ENCODE measurements at regions not wholly inside any gene's neighbourhood (a gene's known extent, or its start where the extent isn't known, plus 50 kb on each side); places are given as distances from the start of the nearest gene placed in this dataset.

- no peak for DNase-seq
Measured at GRCh38 chr3:78154521-78155186, 1114.8 kb downstream of the ROBO2 start.

- DNase-seq: no peak
Measured at GRCh38 chr3:78161736-78162135, 1121.8 kb downstream of the ROBO2 start.

GRCh38 chr3:78163379-78163778 is 1123.5 kb downstream of the ROBO2 start:
- DNase-seq: no peak

- no peak for DNase-seq
Measured at GRCh38 chr3:78165876-78166275, 1126.0 kb downstream of the ROBO2 start.

GRCh38 chr3:78174821-78175220 is 1134.9 kb downstream of the ROBO2 start:
- peak; percentile 24 for DNase-seq

GRCh38 chr3:78176869-78177268 is 1137.0 kb downstream of the ROBO2 start:
- no peak for DNase-seq

- no peak for DNase-seq
Measured at GRCh38 chr3:78177780-78178179, 1137.9 kb downstream of the ROBO2 start.

GRCh38 chr3:78178209-78178608 is 1138.3 kb downstream of the ROBO2 start:
- DNase-seq: no peak

GRCh38 chr3:78178740-78179363 is 1139.0 kb downstream of the ROBO2 start:
- DNase-seq: no peak

GRCh38 chr3:78183906-78184599 is 1144.2 kb downstream of the ROBO2 start:
- DNase-seq: no peak

GRCh38 chr3:78186404-78186803 is 1146.5 kb downstream of the ROBO2 start:
- no peak for DNase-seq

- DNase-seq: peak; percentile 78
Measured at GRCh38 chr3:78201091-78201490, 1161.2 kb downstream of the ROBO2 start.

- peak; percentile 74 for DNase-seq
Measured at GRCh38 chr3:78204977-78205376, 1165.1 kb downstream of the ROBO2 start.

- no peak for DNase-seq
Measured at GRCh38 chr3:78221300-78221699, 1181.4 kb downstream of the ROBO2 start.

GRCh38 chr3:78221796-78222195 is 1181.9 kb downstream of the ROBO2 start:
- DNase-seq: no peak

GRCh38 chr3:78235841-78236240 is 1195.9 kb downstream of the ROBO2 start:
- DNase-seq: no peak

GRCh38 chr3:78238811-78239210 is 1198.9 kb downstream of the ROBO2 start:
- no peak for DNase-seq

GRCh38 chr3:78242724-78243123 is 1202.8 kb downstream of the ROBO2 start:
- DNase-seq: no peak

- no peak for DNase-seq
Measured at GRCh38 chr3:78244136-78244535, 1204.2 kb downstream of the ROBO2 start.

- DNase-seq: no peak
Measured at GRCh38 chr3:78249294-78249693, 1209.4 kb downstream of the ROBO2 start.

GRCh38 chr3:78253860-78254259 is 1214.0 kb downstream of the ROBO2 start:
- no peak for DNase-seq

- DNase-seq: no peak
Measured at GRCh38 chr3:78255403-78255802, 1215.5 kb downstream of the ROBO2 start.

GRCh38 chr3:78256123-78256522 is 1216.2 kb downstream of the ROBO2 start:
- no peak for DNase-seq

- DNase-seq: no peak
Measured at GRCh38 chr3:78257951-78258530, 1218.1 kb downstream of the ROBO2 start.
